WTC11 (cell line): ENCODE measurements at regions not wholly inside any gene's neighbourhood (a gene's known extent, or its start where the extent isn't known, plus 50 kb on each side); places are given as distances from the start of the nearest gene placed in this dataset.

ENCODE experiments used
- CREB1 ChIP-seq: sonication (generic); formaldehyde crosslinking; IDR thresholded peaks from 2 replicates; pipeline ENCODE4 v1.8.0; 2023; ENCODE audit warnings: mild to moderate bottlenecking, missing genetic modification reagents
- CTCF ChIP-seq: fragments of 200-600 bp; IDR thresholded peaks from 2 replicates; pipeline ENCODE4 v1.8.0; 2022; ENCODE audit warnings: antibody characterized with exemption
- FOXK1 ChIP-seq: sonication (generic); formaldehyde crosslinking; IDR thresholded peaks from 2 replicates; pipeline ENCODE4 v1.8.0; 2022; ENCODE audit warnings: mild to moderate bottlenecking, moderate library complexity, missing genetic modification reagents
- HMGXB4 ChIP-seq: sonication (generic); formaldehyde crosslinking; IDR thresholded peaks from 2 replicates; pipeline ENCODE4 v1.8.1; 2023; ENCODE audit warnings: mild to moderate bottlenecking, moderate library complexity, missing genetic modification reagents
- SP1 ChIP-seq: sonication (generic); formaldehyde crosslinking; conservative IDR thresholded peaks from 2 replicates; pipeline ENCODE4 v1.8.1; 2022; ENCODE audit warnings: missing genetic modification reagents
- TF ChIP-seq, protein P1 (sequence below): sonication (generic); formaldehyde crosslinking; IDR thresholded peaks from 2 replicates; pipeline ENCODE4 v1.8.1; 2023; ENCODE audit warnings: mild to moderate bottlenecking, missing genetic modification reagents, borderline replicate concordance
- TF ChIP-seq, protein P2 (sequence below): fragments of 250-450 bp; sonication (Bioruptor Pico); IDR thresholded peaks from 2 replicates; pipeline ENCODE4 v1.9.0; 2021; ENCODE audit warnings: mild to moderate bottlenecking

- TF ChIP-seq CREB1 (CRISPR knock-in tag) (no peak), CTCF (no peak), HMGXB4 (CRISPR knock-in tag) (no peak), SP1 (CRISPR knock-in tag) (no peak), FOXK1 (CRISPR knock-in tag) (no peak)
- TF ChIP-seq, protein P1, sequence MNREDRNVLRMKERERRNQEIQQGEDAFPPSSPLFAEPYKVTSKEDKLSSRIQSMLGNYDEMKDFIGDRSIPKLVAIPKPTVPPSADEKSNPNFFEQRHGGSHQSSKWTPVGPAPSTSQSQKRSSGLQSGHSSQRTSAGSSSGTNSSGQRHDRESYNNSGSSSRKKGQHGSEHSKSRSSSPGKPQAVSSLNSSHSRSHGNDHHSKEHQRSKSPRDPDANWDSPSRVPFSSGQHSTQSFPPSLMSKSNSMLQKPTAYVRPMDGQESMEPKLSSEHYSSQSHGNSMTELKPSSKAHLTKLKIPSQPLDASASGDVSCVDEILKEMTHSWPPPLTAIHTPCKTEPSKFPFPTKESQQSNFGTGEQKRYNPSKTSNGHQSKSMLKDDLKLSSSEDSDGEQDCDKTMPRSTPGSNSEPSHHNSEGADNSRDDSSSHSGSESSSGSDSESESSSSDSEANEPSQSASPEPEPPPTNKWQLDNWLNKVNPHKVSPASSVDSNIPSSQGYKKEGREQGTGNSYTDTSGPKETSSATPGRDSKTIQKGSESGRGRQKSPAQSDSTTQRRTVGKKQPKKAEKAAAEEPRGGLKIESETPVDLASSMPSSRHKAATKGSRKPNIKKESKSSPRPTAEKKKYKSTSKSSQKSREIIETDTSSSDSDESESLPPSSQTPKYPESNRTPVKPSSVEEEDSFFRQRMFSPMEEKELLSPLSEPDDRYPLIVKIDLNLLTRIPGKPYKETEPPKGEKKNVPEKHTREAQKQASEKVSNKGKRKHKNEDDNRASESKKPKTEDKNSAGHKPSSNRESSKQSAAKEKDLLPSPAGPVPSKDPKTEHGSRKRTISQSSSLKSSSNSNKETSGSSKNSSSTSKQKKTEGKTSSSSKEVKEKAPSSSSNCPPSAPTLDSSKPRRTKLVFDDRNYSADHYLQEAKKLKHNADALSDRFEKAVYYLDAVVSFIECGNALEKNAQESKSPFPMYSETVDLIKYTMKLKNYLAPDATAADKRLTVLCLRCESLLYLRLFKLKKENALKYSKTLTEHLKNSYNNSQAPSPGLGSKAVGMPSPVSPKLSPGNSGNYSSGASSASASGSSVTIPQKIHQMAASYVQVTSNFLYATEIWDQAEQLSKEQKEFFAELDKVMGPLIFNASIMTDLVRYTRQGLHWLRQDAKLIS = no peak
- TF ChIP-seq, protein P2, sequence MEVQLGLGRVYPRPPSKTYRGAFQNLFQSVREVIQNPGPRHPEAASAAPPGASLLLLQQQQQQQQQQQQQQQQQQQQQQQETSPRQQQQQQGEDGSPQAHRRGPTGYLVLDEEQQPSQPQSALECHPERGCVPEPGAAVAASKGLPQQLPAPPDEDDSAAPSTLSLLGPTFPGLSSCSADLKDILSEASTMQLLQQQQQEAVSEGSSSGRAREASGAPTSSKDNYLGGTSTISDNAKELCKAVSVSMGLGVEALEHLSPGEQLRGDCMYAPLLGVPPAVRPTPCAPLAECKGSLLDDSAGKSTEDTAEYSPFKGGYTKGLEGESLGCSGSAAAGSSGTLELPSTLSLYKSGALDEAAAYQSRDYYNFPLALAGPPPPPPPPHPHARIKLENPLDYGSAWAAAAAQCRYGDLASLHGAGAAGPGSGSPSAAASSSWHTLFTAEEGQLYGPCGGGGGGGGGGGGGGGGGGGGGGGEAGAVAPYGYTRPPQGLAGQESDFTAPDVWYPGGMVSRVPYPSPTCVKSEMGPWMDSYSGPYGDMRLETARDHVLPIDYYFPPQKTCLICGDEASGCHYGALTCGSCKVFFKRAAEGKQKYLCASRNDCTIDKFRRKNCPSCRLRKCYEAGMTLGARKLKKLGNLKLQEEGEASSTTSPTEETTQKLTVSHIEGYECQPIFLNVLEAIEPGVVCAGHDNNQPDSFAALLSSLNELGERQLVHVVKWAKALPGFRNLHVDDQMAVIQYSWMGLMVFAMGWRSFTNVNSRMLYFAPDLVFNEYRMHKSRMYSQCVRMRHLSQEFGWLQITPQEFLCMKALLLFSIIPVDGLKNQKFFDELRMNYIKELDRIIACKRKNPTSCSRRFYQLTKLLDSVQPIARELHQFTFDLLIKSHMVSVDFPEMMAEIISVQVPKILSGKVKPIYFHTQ (CRISPR knock-in tag) = no peak
Observed at GRCh38 chr3:135597855-135598254, 367.7 kb upstream of the PPP2R3A start.
